Testis (tissue), 2 donors: ENCODE measurements at regions not wholly inside any gene's neighbourhood (a gene's known extent, or its start where the extent isn't known, plus 50 kb on each side); places are given as distances from the start of the nearest gene placed in this dataset.

Experiments used
- POLR2A ChIP-seq: fragments of 450-650 bp; IDR thresholded peaks from one replicate; pipeline ENCODE4 v1.6.1; 2017; ENCODE audit warnings: antibody characterized with exemption, mild to moderate bottlenecking, moderate library complexity
- TF ChIP-seq, protein P1 (sequence below), 3 experiments: fragments of 450-650 bp in 2 of 3; fragments of 200-600 bp in 1 of 3; sonication (generic) in 1 of 3; IDR thresholded peaks; one replicate each; pipeline ENCODE4 v1.5.1; 2016 to 2019; ENCODE audit warnings: antibody characterized with exemption in 3 of 3, mild to moderate bottlenecking in 2 of 3, moderate library complexity in 1 of 3

DNA sequence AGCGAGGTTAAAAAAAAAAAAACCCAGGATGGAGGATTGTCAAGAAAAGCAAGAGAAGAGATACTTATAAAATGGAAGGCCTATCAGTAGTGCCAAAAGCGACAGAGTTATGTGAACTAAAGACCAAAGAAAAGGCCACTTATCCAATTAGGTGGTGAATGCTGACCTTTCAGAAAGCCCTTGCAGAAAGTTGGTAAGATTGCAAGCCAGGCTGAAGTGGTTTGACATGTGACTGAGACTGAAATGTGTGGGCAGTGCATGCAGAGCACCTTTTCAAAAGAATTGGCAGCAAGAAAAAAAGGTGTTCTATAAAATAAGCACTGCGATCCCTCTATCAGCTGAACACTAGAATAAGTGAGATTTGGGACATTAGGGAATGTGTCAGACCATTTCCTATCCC, 379.4 kb upstream of the FAM98A start:
- TF ChIP-seq, protein P1, sequence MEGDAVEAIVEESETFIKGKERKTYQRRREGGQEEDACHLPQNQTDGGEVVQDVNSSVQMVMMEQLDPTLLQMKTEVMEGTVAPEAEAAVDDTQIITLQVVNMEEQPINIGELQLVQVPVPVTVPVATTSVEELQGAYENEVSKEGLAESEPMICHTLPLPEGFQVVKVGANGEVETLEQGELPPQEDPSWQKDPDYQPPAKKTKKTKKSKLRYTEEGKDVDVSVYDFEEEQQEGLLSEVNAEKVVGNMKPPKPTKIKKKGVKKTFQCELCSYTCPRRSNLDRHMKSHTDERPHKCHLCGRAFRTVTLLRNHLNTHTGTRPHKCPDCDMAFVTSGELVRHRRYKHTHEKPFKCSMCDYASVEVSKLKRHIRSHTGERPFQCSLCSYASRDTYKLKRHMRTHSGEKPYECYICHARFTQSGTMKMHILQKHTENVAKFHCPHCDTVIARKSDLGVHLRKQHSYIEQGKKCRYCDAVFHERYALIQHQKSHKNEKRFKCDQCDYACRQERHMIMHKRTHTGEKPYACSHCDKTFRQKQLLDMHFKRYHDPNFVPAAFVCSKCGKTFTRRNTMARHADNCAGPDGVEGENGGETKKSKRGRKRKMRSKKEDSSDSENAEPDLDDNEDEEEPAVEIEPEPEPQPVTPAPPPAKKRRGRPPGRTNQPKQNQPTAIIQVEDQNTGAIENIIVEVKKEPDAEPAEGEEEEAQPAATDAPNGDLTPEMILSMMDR (IDR thresholded peaks at IDR 0.05) = no peak
- no peak for TF ChIP-seq POLR2A
